A549 (cell line): ENCODE measurements at regions not wholly inside any gene's neighbourhood (a gene's known extent, or its start where the extent isn't known, plus 50 kb on each side); places are given as distances from the start of the nearest gene placed in this dataset.

Source experiments
- ATAC-seq, 2 experiments: fragments of 200-7000 bp in 1 of 2; fragments of >200 bp in 1 of 2; cut with Nextera tagmentation in 1 of 2; cut with Tn5 transposase in 1 of 2; 3 replicates each; pipeline versions ENCODE4 v1.8.0 to v1.9.1; 2018 to 2020; ENCODE audit warnings: mild to moderate bottlenecking in 1 of 2, moderate library complexity in 1 of 2
- CTCF ChIA-PET: fragments of 300-600 bp; sonication (Branson Sonifier 250); formaldehyde crosslinking; extraction: SDS; loops from one replicate; lab custom pipeline; 2021; ENCODE audit warnings: antibody characterized with exemption, inconsistent platforms; lab: Yijun Ruan, JAX
- POLR2A ChIA-PET: fragments of 350-600 bp; formaldehyde crosslinking; extraction: SDS; loops from one replicate; lab custom pipeline; 2021; ENCODE audit warnings: antibody characterized with exemption, inconsistent platforms; lab: Yijun Ruan, JAX
- DNase-seq, 2 experiments: peaks; one replicate each; pipeline versions ENCODE4 v3.0.0 to v3.0.0-alpha.2; 2011 to 2016; ENCODE audit warnings: low read depth in 1 of 2, low spot score in 1 of 2
- FAIRE-seq: peaks from 2 replicates; lab custom pipeline; 2011; peaks lifted over from hg19 to GRCh38; lab: Jason Lieb, UNC
- H3K27ac ChIP-seq, 2 experiments: fragments of >200 bp; sonication (Bioruptor Twin); formaldehyde crosslinking; 3 replicates each; pipeline ENCODE4 v1.5.1; 2016 to 2017
- H3K4me1 ChIP-seq: fragments of >200 bp; sonication (Bioruptor Twin); formaldehyde crosslinking; 3 replicates; pipeline ENCODE4 v1.6.1; 2016
- H3K4me2 ChIP-seq: fragments of >200 bp; sonication (Bioruptor Twin); formaldehyde crosslinking; 3 replicates; pipeline ENCODE4 v1.6.1; 2016
- H3K4me3 ChIP-seq: fragments of >200 bp; sonication (Bioruptor Twin); formaldehyde crosslinking; 3 replicates; pipeline ENCODE4 v1.5.1; 2016
- H3K9me3 ChIP-seq: fragments of >200 bp; sonication (Bioruptor Twin); formaldehyde crosslinking; 3 replicates; pipeline ENCODE4 v1.6.1; 2016
- CBX2 ChIP-seq: fragments of 200-600 bp; sonication (generic); IDR thresholded peaks from 2 replicates; pipeline ENCODE4 v1.6.1; 2016; ENCODE audit warnings: low read depth, mild to moderate bottlenecking, borderline replicate concordance
- CHD2 ChIP-seq: fragments of 150-350 bp; IDR thresholded peaks from 2 replicates; pipeline ENCODE4 v1.6.1; 2014; ENCODE audit warnings: low read length; ENCODE audit not compliant: partially characterized antibody
- CHD4 ChIP-seq: fragments of 200-600 bp; sonication (generic); IDR thresholded peaks from 2 replicates; pipeline ENCODE4 v1.6.1; 2016; ENCODE audit warnings: antibody characterized with exemption, mild to moderate bottlenecking, borderline replicate concordance
- EHF ChIP-seq: fragments of 250-450 bp; sonication (Bioruptor Pico); IDR thresholded peaks from 2 replicates; pipeline ENCODE4 v1.5.0; 2020; ENCODE audit warnings: mild to moderate bottlenecking
- EP300 ChIP-seq, 2 experiments: fragments of >200 bp; sonication (Bioruptor Twin); formaldehyde crosslinking; IDR thresholded peaks; 2 replicates in 1 of 2; 3 replicates in 1 of 2; pipeline ENCODE4 v1.6.1; 2016 to 2017
- ESRRA ChIP-seq: fragments of 150-350 bp; IDR thresholded peaks from 2 replicates; pipeline ENCODE4 v1.6.1; 2014; ENCODE audit warnings: mild to moderate bottlenecking, low read length, borderline replicate concordance
- FOXS1 ChIP-seq: fragments of 250-450 bp; sonication (Bioruptor Pico); IDR thresholded peaks from 2 replicates; pipeline ENCODE4 v1.5.0; 2020; ENCODE audit warnings: mild to moderate bottlenecking, moderate library complexity
- GATA3 ChIP-seq: IDR thresholded peaks from 2 replicates; pipeline ENCODE4 v1.6.1; 2012; ENCODE audit warnings: borderline replicate concordance
- HEYL ChIP-seq: fragments of 250-450 bp; sonication (Bioruptor Pico); IDR thresholded peaks from 2 replicates; pipeline ENCODE4 v1.8.0; 2021; ENCODE audit warnings: mild to moderate bottlenecking, moderate library complexity
- HOXA7 ChIP-seq: fragments of 250-450 bp; sonication (Bioruptor Pico); IDR thresholded peaks from 2 replicates; pipeline ENCODE4 v1.5.0; 2020; ENCODE audit warnings: mild to moderate bottlenecking, moderate library complexity
- HOXB5 ChIP-seq: fragments of 250-450 bp; sonication (Bioruptor Pico); IDR thresholded peaks from 2 replicates; pipeline ENCODE4 v1.5.0; 2020; ENCODE audit warnings: mild to moderate bottlenecking, moderate library complexity
- MAFK ChIP-seq: fragments of 450-650 bp; IDR thresholded peaks from 2 replicates; pipeline ENCODE4 v1.6.1; 2014; ENCODE audit not compliant: partially characterized antibody
- NFE2L2 ChIP-seq: fragments of 150-350 bp; conservative IDR thresholded peaks from 2 replicates; pipeline ENCODE4 v1.6.1; 2014; ENCODE audit warnings: low read length
- PHF8 ChIP-seq: fragments of 200-600 bp; sonication (generic); IDR thresholded peaks from 2 replicates; pipeline ENCODE4 v1.6.1; 2016; ENCODE audit warnings: low read depth, mild to moderate bottlenecking, antibody characterized with exemption, moderate library complexity, borderline replicate concordance
- POLR2A ChIP-seq: IDR thresholded peaks from 2 replicates; pipeline ENCODE4 v1.6.1; 2012; ENCODE audit warnings: mild to moderate bottlenecking, low read length
- RCOR1 ChIP-seq: fragments of 150-350 bp; IDR thresholded peaks from 2 replicates; pipeline ENCODE4 v1.6.1; 2014; ENCODE audit warnings: antibody characterized with exemption, low read length, low read depth
- RFX5 ChIP-seq: fragments of 450-650 bp; IDR thresholded peaks from 2 replicates; pipeline ENCODE4 v1.7.1; 2014; ENCODE audit warnings: antibody characterized with exemption, mild to moderate bottlenecking, moderate library complexity
- SREBF2 ChIP-seq: fragments of 450-650 bp; IDR thresholded peaks from 2 replicates; pipeline ENCODE4 v1.6.1; 2014; ENCODE audit warnings: mild to moderate bottlenecking, moderate library complexity
- TFCP2L1 ChIP-seq: fragments of 250-450 bp; sonication (Bioruptor Pico); IDR thresholded peaks from 2 replicates; pipeline ENCODE4 v1.5.0; 2021; ENCODE audit warnings: mild to moderate bottlenecking
- TP53 ChIP-seq: fragments of 250-450 bp; sonication (Bioruptor Pico); IDR thresholded peaks from 2 replicates; pipeline ENCODE4 v1.5.0; 2021; ENCODE audit warnings: mild to moderate bottlenecking, moderate library complexity
- ZC3H11A ChIP-seq: fragments of 450-650 bp; IDR thresholded peaks from 2 replicates; pipeline ENCODE4 v1.6.1; 2014; ENCODE audit warnings: antibody characterized with exemption, mild to moderate bottlenecking
- ZSCAN20 ChIP-seq: fragments of 250-450 bp; sonication (Bioruptor Pico); IDR thresholded peaks from 2 replicates; pipeline ENCODE4 v1.8.0; 2022; ENCODE audit warnings: mild to moderate bottlenecking, moderate library complexity
- WGBS: methylation state at CpG from one replicate; pipeline ENCODE4 v1.1.6; 2017; ENCODE audit errors: missing lambda C conversion rate; 5-methylcytosine and 5-hydroxymethylcytosine counted together
- TF ChIP-seq, protein P1 (sequence below): fragments of 150-350 bp; IDR thresholded peaks from 2 replicates; pipeline ENCODE4 v1.6.1; 2014; ENCODE audit warnings: low read depth, mild to moderate bottlenecking, low read length
- TF ChIP-seq, protein P2 (sequence below): fragments of >200 bp; sonication (Bioruptor Twin); formaldehyde crosslinking; IDR thresholded peaks from 2 replicates; pipeline ENCODE4 v1.6.1; 2016
- TF ChIP-seq, protein P3 (sequence below): fragments of 200-600 bp; sonication (generic); IDR thresholded peaks from 2 replicates; pipeline ENCODE4 v1.6.1; 2016; ENCODE audit warnings: antibody characterized with exemption, mild to moderate bottlenecking, moderate library complexity
- TF ChIP-seq, protein P4 (sequence below): fragments of 450-650 bp; IDR thresholded peaks from 2 replicates; pipeline ENCODE4 v1.6.1; 2014; ENCODE audit warnings: antibody characterized with exemption
- TF ChIP-seq, protein P5 (sequence below): fragments of >200 bp; sonication (Bioruptor Twin); formaldehyde crosslinking; IDR thresholded peaks from 3 replicates; pipeline ENCODE4 v1.6.1; 2016

DNA sequence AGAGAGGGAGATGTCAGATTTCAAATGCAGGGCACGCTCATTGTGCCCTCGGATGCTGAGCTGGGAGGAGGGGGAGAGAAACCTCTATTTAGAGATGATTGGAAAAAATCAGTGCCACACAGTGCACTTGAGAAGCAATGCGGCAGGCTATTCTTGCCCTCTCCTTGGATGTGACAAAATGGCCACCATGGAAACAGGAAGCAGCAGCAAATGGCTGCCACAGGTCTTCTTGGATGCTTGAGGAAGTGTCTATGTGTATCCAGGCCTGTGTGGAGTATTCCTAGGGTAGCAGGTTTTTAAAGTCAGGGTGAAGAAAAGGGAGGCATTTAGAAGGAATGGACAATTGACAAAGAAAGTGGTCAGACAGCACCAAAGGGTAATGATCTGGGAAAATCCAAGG is 340.1 kb upstream of the ZFHX3 start:
- CTCF ChIA-PET, result no interaction called here
- H3K9me3 ChIP-seq, result no peaks in the 10 kb centered on the region
- 66% methylated on average over 3 of the region's 3 CpGs for WGBS
- no peak overlapping the region for H3K4me3 ChIP-seq
- no peak overlapping the region for H3K4me2 ChIP-seq
- FAIRE-seq (no peak), ATAC-seq (no peak), DNase-seq (no peak)
- TF ChIP-seq NFE2L2 (no peak), ESRRA (no peak), CBX2 (no peak), HOXB5 (CRISPR knock-in tag) (no peak), ZC3H11A (no peak), MAFK (no peak), ZSCAN20 (CRISPR knock-in tag) (no peak), EP300 (IDR thresholded peaks at IDR 0.05) (no peak), TFCP2L1 (CRISPR knock-in tag) (no peak), GATA3 (no peak), RFX5 (no peak), HEYL (CRISPR knock-in tag) (no peak), HOXA7 (CRISPR knock-in tag) (no peak), EHF (CRISPR knock-in tag) (no peak), PHF8 (no peak), TP53 (CRISPR knock-in tag) (no peak)
- TF ChIP-seq, protein P1, sequence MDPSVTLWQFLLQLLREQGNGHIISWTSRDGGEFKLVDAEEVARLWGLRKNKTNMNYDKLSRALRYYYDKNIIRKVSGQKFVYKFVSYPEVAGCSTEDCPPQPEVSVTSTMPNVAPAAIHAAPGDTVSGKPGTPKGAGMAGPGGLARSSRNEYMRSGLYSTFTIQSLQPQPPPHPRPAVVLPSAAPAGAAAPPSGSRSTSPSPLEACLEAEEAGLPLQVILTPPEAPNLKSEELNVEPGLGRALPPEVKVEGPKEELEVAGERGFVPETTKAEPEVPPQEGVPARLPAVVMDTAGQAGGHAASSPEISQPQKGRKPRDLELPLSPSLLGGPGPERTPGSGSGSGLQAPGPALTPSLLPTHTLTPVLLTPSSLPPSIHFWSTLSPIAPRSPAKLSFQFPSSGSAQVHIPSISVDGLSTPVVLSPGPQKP, result no peak
- TF ChIP-seq, protein P2, sequence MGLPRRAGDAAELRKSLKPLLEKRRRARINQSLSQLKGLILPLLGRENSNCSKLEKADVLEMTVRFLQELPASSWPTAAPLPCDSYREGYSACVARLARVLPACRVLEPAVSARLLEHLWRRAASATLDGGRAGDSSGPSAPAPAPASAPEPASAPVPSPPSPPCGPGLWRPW, result no peak
- TF ChIP-seq, protein P3, sequence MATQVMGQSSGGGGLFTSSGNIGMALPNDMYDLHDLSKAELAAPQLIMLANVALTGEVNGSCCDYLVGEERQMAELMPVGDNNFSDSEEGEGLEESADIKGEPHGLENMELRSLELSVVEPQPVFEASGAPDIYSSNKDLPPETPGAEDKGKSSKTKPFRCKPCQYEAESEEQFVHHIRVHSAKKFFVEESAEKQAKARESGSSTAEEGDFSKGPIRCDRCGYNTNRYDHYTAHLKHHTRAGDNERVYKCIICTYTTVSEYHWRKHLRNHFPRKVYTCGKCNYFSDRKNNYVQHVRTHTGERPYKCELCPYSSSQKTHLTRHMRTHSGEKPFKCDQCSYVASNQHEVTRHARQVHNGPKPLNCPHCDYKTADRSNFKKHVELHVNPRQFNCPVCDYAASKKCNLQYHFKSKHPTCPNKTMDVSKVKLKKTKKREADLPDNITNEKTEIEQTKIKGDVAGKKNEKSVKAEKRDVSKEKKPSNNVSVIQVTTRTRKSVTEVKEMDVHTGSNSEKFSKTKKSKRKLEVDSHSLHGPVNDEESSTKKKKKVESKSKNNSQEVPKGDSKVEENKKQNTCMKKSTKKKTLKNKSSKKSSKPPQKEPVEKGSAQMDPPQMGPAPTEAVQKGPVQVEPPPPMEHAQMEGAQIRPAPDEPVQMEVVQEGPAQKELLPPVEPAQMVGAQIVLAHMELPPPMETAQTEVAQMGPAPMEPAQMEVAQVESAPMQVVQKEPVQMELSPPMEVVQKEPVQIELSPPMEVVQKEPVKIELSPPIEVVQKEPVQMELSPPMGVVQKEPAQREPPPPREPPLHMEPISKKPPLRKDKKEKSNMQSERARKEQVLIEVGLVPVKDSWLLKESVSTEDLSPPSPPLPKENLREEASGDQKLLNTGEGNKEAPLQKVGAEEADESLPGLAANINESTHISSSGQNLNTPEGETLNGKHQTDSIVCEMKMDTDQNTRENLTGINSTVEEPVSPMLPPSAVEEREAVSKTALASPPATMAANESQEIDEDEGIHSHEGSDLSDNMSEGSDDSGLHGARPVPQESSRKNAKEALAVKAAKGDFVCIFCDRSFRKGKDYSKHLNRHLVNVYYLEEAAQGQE, result no peak
- POLR2A ChIA-PET, result no interaction called here
- H3K4me1 ChIP-seq, result no peaks in the 10 kb centered on the region
- H3K27ac ChIP-seq, result no peak overlapping the region

DNA sequence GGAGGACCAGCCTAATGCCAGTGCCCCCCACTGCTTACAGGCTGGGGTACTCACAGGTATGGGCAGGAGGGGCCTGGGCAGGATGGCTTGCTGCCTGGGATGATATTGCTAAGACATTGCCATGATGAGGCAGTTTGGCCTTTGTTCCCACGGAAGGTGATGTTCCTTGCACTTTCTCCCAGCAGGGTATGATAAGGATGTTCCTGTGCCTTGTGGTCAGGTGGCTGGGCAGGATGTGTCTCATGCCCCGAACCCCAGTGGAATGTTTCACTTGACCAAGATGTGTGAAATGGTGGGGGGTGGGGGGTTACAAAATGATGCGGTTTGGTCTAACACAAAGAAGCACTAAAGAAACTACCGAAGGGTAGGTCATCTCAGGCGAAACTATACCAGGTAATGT is 337.8 kb upstream of the ZFHX3 start:
- no peak overlapping the region for H3K4me2 ChIP-seq
- H3K27ac ChIP-seq, result no peak overlapping the region
- TF ChIP-seq, protein P4, sequence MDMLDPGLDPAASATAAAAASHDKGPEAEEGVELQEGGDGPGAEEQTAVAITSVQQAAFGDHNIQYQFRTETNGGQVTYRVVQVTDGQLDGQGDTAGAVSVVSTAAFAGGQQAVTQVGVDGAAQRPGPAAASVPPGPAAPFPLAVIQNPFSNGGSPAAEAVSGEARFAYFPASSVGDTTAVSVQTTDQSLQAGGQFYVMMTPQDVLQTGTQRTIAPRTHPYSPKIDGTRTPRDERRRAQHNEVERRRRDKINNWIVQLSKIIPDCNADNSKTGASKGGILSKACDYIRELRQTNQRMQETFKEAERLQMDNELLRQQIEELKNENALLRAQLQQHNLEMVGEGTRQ, result no peak
- no peak for TF ChIP-seq POLR2A
- no peak for TF ChIP-seq TP53 (CRISPR knock-in tag)
- TF ChIP-seq NFE2L2, result no peak
- no peak for TF ChIP-seq CHD2
- TF ChIP-seq, protein P5, sequence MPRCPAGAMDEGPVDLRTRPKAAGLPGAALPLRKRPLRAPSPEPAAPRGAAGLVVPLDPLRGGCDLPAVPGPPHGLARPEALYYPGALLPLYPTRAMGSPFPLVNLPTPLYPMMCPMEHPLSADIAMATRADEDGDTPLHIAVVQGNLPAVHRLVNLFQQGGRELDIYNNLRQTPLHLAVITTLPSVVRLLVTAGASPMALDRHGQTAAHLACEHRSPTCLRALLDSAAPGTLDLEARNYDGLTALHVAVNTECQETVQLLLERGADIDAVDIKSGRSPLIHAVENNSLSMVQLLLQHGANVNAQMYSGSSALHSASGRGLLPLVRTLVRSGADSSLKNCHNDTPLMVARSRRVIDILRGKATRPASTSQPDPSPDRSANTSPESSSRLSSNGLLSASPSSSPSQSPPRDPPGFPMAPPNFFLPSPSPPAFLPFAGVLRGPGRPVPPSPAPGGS, result no peak
- TF ChIP-seq PHF8, result no peak
- TF ChIP-seq, protein P2, result no peak
- TF ChIP-seq SREBF2, result no peak
- no peak for TF ChIP-seq RCOR1
- no peak for TF ChIP-seq CHD4
- TF ChIP-seq FOXS1 (CRISPR knock-in tag), result no peak
- FAIRE-seq, result no peak
- 42% methylated on average over 5 of the region's 5 CpGs for WGBS
- no peak for DNase-seq
- ChIA-PET POLR2A (no interaction called here), CTCF (no interaction called here)
- no peak overlapping the region for H3K4me3 ChIP-seq
- H3K4me1 ChIP-seq, result no peaks in the 10 kb centered on the region
- no peaks in the 10 kb centered on the region for H3K9me3 ChIP-seq
- ATAC-seq, result no peak
